GM21515 (cell line): ENCODE measurements at regions not wholly inside any gene's neighbourhood (a gene's known extent, or its start where the extent isn't known, plus 50 kb on each side); places are given as distances from the start of the nearest gene placed in this dataset.
"Not testable (repeated sequence)": the region's sequence is repeated elsewhere in the genome, so short reads cannot be mapped to it uniquely, and the experiment has no call there.

Source experiments
- ATAC-seq: cut with Tn5 transposase; IDR thresholded peaks from one replicate; pipeline ENCODE4 v1.9.1; 2021; ENCODE audit not compliant: unreplicated experiment

- ATAC-seq = no peak
Measured at GRCh38 chr2:143936538-143936847, 583.4 kb downstream of the ZEB2 start.

- ATAC-seq = no peak
Measured at GRCh38 chr2:143935482-143935752, 584.5 kb downstream of the ZEB2 start.

GRCh38 chr2:143934626-143935481, 585.1 kb downstream of the ZEB2 start:
- ATAC-seq = no peak

GRCh38 chr2:143933946-143934569, 585.9 kb downstream of the ZEB2 start:
- no peak for ATAC-seq

GRCh38 chr2:143930891-143931290, 589.0 kb downstream of the ZEB2 start:
- no peak for ATAC-seq

- no peak for ATAC-seq
Measured at GRCh38 chr2:143928613-143929012, 591.3 kb downstream of the ZEB2 start.

- ATAC-seq = no peak
Measured at GRCh38 chr2:143928184-143928583, 591.7 kb downstream of the ZEB2 start.

GRCh38 chr2:143926736-143927135, 593.2 kb downstream of the ZEB2 start:
- ATAC-seq = no peak

GRCh38 chr2:143922261-143922830, 597.6 kb downstream of the ZEB2 start:
- not testable (repeated sequence) for ATAC-seq

GRCh38 chr2:143918465-143918989, 601.4 kb downstream of the ZEB2 start:
- ATAC-seq = no peak

GRCh38 chr2:143916781-143917180, 603.1 kb downstream of the ZEB2 start:
- ATAC-seq = no peak

- no peak for ATAC-seq
Measured at GRCh38 chr2:143909577-143910353, 610.2 kb downstream of the ZEB2 start.

GRCh38 chr2:143908843-143909242, 611.1 kb downstream of the ZEB2 start:
- ATAC-seq = no peak

GRCh38 chr2:143907801-143908200, 612.1 kb downstream of the ZEB2 start:
- no peak for ATAC-seq

- no peak for ATAC-seq
Measured at GRCh38 chr2:143906850-143907249, 613.1 kb downstream of the ZEB2 start.

GRCh38 chr2:143905587-143905986, 614.3 kb downstream of the ZEB2 start:
- ATAC-seq = no peak

- ATAC-seq = no peak
Measured at GRCh38 chr2:143903172-143903856, 616.6 kb downstream of the ZEB2 start.

- no peak for ATAC-seq
Measured at GRCh38 chr2:143901185-143901842, 618.6 kb downstream of the ZEB2 start.

- ATAC-seq = no peak
Measured at GRCh38 chr2:143899987-143900386, 619.9 kb downstream of the ZEB2 start.

- no peak for ATAC-seq
Measured at GRCh38 chr2:143893371-143893770, 626.5 kb downstream of the ZEB2 start.
